HG02943 (cell line): ENCODE measurements at regions not wholly inside any gene's neighbourhood (a gene's known extent, or its start where the extent isn't known, plus 50 kb on each side); places are given as distances from the start of the nearest gene placed in this dataset.
"Not testable (repeated sequence)": the region's sequence is repeated elsewhere in the genome, so short reads cannot be mapped to it uniquely, and the experiment has no call there.

ENCODE experiments used
- ATAC-seq: cut with Tn5 transposase; IDR thresholded peaks from one replicate; pipeline ENCODE4 v1.9.1; 2021; ENCODE audit warnings: mild to moderate bottlenecking, low read depth, moderate library complexity; ENCODE audit not compliant: unreplicated experiment

DNA sequence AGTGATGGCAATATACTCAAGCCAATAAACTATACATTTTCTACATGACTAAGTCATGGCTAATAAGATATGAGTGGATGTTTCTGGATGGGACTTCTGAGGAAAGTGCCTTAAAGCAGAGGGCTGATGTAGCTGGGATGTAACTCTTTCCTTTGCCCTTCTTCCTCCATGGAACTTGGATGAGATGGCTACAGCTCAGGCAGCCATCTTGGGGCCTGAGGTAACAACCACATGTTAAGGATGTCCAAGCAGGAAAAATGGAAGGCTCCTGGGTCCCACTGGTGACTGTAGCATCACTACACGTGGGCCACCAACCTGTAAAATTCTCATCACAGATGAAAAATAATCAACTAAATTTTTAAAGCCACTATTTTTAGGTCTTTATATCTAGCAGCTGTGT, 54.4 kb upstream of the GRIP1 start:
- no peak for ATAC-seq

DNA sequence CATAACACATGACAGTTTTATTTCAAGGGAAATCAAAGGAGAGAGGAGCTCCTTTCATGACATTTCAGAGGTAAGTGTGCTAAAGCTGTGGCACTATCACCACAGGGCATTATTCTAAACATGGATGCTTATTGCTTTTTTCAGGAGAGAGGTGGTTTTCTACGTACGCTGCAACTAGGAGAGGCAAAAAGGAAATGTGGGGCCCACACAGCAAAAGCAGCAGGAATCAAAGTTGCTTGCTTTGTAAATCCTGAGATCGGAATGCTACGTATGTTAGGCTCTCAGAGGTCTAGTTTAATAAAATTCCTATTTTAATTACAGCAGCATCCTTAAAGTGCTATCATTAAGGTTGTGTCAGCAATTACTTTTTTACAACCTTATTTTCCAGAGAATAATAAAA, 55.0 kb upstream of the GRIP1 start:
- ATAC-seq = no peak

DNA sequence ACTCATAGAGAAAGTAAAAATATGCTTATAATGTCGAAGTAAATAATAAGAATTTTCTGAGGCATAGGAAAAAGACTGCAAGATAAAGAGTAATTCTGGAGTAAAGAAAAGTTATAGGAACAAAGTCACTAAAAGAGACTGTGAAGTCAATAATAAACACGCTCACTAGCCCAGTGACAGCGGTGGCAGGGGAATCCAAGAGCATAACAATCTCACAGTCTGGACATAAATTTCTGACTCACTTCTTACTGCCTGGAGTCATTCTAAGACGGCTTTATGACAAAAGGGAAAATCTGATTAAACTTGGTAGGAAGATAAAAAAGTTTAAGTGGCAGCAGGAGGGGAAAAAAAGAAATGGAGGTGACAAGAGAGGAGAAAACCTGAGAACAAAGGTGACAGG, 56.4 kb upstream of the GRIP1 start:
- ATAC-seq = no peak

DNA sequence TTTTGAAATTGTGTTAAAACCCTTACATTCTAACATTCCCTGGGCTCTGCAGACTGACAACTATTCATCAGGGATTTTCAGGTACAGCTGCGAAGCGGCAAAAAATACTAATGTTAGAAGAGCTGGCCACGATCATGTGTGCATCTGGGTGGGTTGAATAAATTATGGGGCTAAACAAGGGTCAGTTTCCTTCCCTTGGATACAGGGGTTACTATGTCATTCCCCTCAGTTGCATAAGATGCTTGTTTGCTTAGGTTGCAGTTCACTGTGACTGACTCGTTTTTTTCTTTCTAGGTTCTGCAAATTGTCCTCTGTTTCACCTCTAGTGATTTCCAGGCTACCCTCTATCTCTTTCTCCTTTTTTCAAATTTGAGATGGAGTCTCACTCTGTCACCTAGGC, 58.1 kb upstream of the GRIP1 start:
- no peak for ATAC-seq

DNA sequence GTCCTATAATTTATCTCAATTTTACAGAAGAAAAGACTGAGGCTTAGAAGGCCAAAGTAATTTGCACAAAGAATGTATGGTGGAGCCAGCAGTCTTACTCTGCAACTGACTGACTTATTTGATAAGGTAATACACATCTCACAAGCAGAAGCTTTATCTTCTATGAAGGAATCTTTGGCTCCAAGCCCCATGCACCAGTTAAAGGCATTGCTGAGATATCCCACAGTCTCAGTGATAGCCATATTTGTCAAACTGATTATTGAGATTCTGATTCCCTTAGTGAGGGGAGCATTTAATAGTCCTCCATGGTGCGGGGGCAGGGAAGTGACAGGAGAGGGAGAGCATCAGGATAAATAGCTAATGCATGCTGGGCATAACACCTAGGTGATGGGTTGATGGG, 60.4 kb upstream of the GRIP1 start:
- no peak for ATAC-seq

DNA sequence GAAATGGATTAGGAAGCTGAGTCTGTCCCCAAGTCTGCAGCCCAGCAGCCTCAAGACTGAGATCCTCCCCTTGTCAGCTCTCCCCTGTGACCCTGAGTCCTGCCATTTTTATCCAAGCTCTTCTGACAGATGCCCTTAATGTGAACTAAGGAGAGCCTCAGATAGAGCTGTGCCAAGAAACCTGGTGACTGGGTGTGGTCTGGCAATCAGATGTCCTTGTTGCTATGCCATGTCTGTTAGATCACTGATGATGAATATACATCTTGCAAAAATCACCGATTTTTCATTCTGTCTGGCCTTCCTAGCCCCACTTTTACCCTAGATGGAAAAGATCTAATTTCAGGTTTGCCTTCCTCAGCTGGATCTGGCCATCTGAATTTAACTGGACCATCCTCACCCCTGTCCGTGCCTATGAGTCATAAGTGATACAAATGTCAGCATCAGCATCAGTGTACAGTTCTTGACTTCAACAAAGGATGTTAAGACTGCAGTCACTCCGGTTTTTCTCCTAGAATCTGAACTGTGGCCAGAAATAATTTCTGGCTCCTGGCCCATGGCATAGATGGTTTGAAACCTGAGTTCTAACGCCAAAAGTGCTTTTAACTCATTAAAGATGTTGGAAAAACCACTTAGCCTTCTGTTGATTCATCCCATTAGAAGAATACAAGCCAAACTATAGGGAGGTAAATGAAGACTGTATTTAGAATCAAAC, 61.2 kb upstream of the GRIP1 start:
- ATAC-seq = no peak

DNA sequence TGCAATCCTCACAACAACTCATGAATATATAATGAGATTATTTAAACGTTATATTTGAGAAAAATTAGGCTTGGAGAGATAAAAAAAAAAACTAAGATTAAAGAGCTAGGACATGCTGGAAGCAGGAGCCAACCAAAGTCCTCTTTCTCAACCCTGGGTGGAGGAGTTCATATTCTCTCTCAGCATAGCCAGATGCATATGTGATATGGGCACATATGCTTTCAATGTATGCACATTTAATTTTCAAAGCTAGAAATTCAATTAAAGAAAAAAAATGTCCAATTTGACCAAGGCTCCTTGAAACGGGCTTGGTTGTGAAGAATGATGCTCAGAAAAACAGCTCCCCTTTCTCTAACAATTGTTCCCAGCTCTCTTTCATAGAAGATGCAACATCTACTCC, 61.9 kb upstream of the GRIP1 start:
- ATAC-seq = no peak

DNA sequence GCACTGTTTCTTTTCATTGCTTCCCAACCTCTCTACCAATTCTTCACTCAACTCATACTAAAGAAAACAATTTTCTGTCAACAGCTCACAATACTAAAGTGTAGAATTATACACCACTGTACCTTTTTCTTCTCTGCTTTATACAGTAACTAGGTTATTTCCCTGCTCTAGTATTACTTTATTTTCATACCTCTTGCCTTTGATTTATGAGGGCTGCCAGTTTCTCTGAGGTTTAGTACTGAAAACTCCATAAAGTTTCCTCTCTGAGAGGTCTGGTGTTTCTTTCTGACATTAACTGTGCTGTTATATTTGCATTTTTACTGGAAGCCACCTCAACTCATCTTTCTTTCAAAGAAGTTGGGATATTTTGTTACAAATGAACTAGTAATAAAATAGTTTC, 63.0 kb upstream of the GRIP1 start:
- no peak for ATAC-seq

DNA sequence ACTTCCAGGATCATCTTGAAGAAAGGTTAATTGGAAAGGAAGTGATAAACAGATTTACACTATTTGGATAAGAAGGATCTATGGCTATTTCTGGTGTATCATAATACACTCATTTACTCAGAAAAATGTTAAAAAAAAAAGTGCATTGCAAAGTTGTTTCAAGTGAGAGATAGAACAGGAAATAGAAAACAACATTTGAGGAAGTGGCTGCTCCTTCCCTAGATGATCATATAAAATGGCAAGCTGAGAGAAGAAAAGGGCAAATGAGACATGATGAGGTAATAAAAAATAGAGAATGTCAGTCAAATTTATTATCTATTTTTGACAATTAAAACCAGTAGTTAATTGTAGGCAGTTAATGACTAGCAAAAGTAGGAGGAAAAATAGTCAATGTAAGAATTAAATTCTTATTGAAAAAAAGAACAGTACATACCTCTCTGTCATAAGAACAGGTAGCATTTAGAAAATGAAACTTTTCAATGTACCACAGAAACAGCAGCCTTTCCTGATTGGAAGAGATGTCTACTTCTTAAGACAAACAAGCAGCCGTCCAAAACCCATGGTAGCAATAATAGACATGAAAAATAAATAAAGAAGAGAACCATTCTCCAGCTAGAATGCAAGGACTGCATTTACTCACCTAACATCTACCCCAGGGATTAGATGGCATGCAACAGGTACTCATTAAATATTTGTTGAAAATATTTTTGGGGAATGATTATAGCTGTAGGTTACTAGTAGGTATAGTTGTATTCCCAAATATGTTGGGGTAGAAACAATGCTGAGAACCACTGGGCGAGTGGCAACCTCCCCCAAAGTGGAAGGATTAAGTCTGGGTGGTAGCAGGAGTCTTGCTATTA, 63.9 kb upstream of the GRIP1 start:
- ATAC-seq = no peak

DNA sequence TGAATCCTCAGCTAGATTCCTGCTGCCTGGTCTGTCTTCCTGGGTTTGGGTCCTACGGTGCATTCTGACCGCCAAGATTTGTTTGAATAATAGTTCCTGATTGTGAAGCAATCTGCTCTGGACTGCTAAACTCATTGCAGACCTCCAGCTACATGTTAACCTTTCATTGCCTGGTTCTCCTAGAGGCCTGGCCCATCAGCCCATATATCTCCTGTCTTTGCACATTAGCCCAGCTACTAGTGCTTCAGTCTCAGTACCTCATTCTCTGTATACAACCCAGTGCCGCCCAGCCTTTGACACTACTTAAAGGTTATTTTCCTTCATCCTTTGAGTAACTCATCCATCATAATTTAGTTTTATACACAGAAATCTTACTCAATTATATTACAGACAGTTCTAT, 65.6 kb upstream of the GRIP1 start:
- no peak for ATAC-seq

DNA sequence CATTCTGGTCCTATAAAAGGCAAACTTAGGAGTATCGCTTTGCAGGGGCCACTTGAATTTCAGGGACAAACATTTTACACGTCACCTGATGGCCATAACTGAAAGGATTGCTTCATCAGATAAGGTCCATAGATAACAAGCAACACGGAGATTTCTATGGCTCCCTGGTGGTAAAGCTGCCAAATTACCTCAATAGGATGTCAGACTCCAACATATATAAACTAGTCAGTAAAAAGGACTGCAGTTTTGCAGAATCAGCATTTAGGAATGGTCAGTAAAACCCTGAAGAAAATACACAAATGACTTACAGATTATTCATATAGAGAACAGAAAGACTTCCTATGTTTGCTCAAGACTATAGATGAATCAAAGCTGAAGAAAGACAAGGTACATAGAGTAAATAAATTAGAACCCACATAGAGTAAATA, 66.1 kb upstream of the GRIP1 start:
- ATAC-seq = no peak

DNA sequence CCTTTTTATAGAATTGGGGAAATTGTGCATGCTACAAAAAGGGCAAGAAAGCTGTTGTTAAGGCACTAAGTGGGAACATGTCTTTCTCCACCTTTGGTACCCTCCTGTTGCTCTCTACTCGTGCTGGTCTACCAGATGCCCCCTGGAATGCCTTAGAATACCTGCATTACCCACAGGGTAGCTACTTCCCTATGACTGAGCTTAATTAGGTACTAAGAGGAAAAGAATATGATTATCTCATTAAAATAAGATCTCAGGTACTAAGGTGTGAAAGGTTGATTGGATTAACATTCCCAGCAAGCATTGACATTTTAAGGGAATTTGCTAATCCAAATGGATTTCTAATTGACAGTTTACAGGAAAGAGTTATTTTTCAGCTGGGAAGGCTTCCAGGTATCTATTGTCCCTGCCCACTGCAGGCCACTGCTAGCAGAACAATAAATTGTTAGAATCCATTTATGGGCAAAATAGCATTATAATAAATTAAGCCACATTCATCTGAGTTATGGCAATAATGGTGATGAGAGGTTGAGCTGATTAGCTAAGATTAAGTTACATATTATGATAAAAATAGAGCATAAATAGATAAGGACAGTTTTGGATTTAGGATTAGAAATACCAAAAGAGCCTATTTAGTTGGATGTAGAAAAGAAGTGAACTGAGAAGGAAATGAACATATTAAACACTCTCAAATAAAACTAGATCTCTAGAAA, 67.8 kb upstream of the GRIP1 start:
- no peak for ATAC-seq

DNA sequence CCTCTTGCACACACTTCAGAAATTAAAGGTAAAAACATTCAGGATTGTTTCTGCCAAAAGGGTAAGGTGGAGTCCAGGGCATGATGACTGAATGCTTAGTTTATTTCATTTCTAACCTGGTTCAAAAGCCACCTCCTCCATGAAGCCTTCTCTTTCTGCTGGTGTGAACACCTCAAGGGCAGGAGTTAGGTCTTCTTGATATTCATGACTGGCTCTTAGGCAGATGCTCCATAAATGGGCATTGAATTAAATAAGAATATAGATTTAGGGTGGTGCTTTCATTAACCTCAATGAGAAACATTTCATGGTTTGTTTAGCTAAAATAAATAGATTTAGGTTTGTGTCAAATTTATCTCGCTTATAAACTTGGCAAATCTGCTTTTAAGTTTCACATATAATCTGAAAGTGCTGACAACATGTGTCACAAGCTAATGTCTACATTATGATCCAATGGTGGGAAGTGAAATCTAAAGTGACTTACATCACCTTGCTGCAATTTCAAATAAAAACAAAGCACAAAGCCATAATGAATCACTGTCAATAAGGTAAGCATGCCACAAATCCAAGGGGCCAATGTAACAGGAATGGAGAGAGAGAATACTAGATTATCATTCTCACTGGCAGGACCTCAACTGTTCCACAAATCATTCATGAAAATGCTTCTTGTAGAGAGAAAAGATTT, 72.7 kb upstream of the GRIP1 start:
- no peak for ATAC-seq

DNA sequence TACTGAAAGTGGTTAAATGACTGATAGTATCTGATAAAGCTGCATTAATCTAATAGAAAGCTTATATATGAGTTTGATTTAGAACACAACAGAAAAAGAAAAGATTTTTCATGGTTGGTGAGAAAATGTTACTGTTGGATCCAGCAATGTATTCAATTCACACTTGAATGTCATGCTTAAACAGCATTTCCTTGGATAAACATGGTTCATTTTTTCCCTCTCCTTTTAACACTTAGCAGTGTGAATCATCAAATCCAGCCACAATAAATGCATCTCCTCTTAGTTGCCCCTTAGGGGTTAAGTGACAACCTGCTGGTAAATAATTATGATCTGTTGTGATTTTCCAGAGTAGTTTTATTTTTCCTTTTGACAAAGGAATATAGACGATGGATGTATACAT, 74.9 kb upstream of the GRIP1 start:
- ATAC-seq = no peak

DNA sequence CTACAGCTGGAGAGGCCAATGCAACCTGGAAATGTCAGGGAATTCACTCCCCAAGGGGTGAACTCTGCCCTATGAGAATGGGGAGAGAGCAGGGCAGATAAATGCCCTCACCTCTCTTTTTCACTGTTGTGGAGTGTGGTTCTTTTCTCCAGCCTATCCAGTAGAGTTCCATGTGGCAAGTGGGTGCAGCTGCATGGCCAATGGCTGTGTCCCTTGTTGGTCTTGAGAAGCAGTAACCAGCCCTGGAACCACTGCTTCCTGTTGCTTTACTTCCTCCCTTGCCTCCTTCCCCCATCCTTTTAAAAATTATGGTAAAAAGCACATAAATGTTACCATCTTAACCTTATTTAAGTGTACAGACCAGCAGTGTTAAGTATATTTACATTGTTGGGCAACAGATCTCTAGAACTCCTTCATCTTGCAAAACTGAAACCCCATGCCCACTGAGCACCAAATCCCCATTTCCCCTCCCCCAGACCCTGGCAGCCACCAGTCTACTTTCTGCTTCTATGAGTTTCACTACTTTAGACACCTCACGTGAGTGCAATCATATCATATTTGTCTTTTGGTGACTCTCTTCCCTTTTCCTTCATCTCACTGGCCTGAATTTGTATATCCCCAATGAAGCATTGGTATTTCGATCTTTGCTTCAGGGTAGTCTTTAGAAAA, 77.0 kb upstream of the GRIP1 start:
- ATAC-seq = no peak

DNA sequence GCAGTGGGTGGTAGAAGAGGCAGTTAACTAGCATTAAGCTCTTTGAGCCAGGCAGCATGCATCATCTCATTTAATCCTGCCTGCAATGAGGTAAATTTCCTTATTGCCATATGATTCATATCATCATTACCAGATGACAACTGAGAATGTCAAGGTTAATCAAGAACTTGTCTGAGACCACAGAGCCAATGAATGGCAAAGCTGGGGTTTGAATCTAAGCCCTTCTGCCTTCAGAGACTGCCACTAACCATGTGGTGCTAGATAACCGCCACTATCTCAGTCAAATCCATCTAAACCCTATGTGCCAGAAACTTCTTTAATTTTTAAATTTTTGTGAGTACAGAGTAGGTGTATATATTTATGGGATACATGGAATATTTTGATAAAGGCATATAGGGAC, 77.8 kb upstream of the GRIP1 start:
- no peak for ATAC-seq

DNA sequence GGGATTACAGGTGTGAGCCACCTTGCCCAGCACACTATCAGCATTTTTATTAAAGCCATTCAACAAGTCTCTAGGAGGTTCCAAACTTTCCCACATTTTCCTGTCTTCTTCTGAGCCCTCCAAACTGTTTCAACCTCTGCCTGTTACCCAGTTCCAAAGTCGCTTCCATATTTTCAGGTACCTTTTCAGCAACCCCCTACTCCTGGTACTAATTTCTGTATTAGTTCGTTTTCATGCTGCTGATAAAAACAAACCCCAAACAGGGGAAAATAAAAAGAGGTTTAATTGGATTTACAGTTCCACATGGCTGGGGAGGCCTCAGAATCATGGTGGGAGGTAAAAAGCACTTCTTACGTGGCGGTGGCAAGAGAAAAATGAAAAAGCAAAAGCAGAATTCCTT, 81.2 kb upstream of the GRIP1 start:
- not testable (repeated sequence) for ATAC-seq

DNA sequence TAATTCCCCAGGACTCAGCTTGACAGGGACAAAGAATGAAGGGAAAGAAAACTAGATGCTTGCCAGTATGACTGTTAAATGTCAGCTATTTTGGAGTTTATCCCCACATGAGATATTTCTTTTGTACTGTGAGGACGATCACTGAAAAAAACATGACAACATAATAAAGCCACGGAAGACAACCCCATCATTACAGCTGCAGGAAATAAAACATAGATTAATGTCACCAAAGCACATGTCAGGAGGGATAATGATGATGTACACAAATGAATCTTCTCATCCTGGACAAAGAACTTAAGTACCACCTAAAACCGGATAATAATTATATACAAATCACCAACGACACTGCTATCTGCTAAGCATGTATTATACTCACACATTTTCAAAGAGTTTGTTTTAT, 84.6 kb upstream of the GRIP1 start:
- no peak for ATAC-seq

DNA sequence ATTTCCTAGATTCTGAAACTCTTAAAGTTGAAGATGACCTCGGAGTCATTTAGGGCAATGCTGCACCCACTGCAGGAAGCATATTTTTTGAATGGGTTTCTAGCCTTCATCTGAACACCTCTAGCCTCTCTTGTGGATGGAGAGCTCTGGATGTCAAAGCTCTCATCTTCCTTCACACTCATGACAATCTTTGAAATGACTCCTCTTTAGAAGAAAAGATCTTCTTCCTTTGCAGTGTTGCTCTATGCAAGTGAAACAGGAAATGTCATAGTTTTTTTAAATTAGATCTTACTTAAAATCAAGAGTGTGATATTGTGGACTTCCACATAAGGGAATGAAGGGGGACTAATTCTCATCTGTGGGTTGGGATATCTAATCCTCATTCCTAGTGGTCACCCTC, 86.3 kb upstream of the GRIP1 start:
- no peak for ATAC-seq

DNA sequence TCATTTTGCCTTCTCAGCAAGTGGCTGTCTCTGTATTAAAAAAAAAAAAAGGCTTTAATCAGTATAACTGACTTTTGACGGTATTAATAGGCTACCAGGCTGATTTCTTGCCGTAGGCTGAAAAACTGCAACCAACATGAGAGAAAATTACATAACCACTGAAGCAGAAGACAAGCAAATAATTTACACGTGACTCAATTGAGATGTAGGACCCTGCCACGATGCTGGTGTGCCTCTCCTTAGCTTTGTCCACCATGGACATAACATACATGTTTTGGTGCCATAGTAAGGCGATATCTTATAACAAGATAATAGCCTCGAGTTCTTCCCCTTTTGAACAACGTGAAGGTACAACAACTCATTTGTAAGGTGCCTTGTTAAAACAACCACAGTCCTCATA, 88.7 kb upstream of the GRIP1 start:
- no peak for ATAC-seq
